ENCODE measurements at regions not wholly inside any gene's neighbourhood (a gene's known extent, or its start where the extent isn't known, plus 50 kb on each side); places are given as distances from the start of the nearest gene placed in this dataset.

- no peak overlapping the region for H3K4me3 ChIP-seq (ENCODE audit: insufficient read depth, low read depth, low read length)
- H3K27ac ChIP-seq (ENCODE audit: low read depth, low read length) = no peak overlapping the region
- Mint-ChIP-seq H3K4me3 (ENCODE audit: unreplicated experiment) (no peak overlapping the region), H3K27me3 (ENCODE audit: low read depth, unreplicated experiment) (no peaks in the 10 kb centered on the region), H3K27ac (ENCODE audit: unreplicated experiment) (no peak overlapping the region), H3K4me1 (ENCODE audit: low read depth, unreplicated experiment) (peaks cover 35% of the 10 kb centered on the region), H3K36me3 (ENCODE audit: low read depth, unreplicated experiment) (no peaks in the 10 kb centered on the region), H3K9me3 (ENCODE audit: unreplicated experiment) (no peaks in the 10 kb centered on the region)
- DNase-seq (ENCODE audit: low read depth) (no peak), FAIRE-seq (no peak)
- H2AFZ ChIP-seq (ENCODE audit: low read depth, low read length) = no peak overlapping the region
- no peaks in the 10 kb centered on the region for H4K20me1 ChIP-seq (ENCODE audit: insufficient read depth, low read length)
- no peaks in the 10 kb centered on the region for H3K36me3 ChIP-seq (ENCODE audit: insufficient read depth, low read length)
- no peaks in the 10 kb centered on the region for H3K79me2 ChIP-seq (ENCODE audit: insufficient read depth, low read length)
- H3K4me2 ChIP-seq (ENCODE audit: low read length) = no peak overlapping the region
- no peaks in the 10 kb centered on the region for H3K9me3 ChIP-seq (ENCODE audit: insufficient read depth, low read depth, low read length)
- no peak for TF ChIP-seq CTCF (IDR thresholded peaks at IDR 0.05; ENCODE audit: insufficient read depth, low read depth, low read length)
- no peak for TF ChIP-seq EZH2 (IDR thresholded peaks at IDR 0.05; ENCODE audit: insufficient read depth, low read length)
- no peaks in the 10 kb centered on the region for H3K27me3 ChIP-seq (ENCODE audit: insufficient read depth, low read length)
- peaks cover 5% of the 10 kb centered on the region for H3K4me1 ChIP-seq (ENCODE audit: insufficient read depth, low read length)
- H3K9ac ChIP-seq (ENCODE audit: low read length) = no peak overlapping the region
These were observed 280.9 kb upstream of the FZD8 start for GRCh38 chr10:35922876-35923600.

GRCh38 chr10:35921866-35922350, 279.8 kb upstream of the FZD8 start:
- H3K36me3 ChIP-seq (ENCODE audit: insufficient read depth, low read length) = no peaks in the 10 kb centered on the region
- H4K20me1 ChIP-seq (ENCODE audit: insufficient read depth, low read length) = no peaks in the 10 kb centered on the region
- TF ChIP-seq CTCF (IDR thresholded peaks at IDR 0.05; ENCODE audit: insufficient read depth, low read depth, low read length) (no peak), EZH2 (IDR thresholded peaks at IDR 0.05; ENCODE audit: insufficient read depth, low read length) (no peak)
- H3K9me3 Mint-ChIP-seq (ENCODE audit: unreplicated experiment) = no peaks in the 10 kb centered on the region
- H3K4me3 Mint-ChIP-seq (ENCODE audit: unreplicated experiment) = no peak overlapping the region
- H3K27ac ChIP-seq (ENCODE audit: low read depth, low read length) = no peak overlapping the region
- H3K79me2 ChIP-seq (ENCODE audit: insufficient read depth, low read length) = no peaks in the 10 kb centered on the region
- no peaks in the 10 kb centered on the region for H3K27me3 ChIP-seq (ENCODE audit: insufficient read depth, low read length)
- H3K27me3 Mint-ChIP-seq (ENCODE audit: low read depth, unreplicated experiment) = no peaks in the 10 kb centered on the region
- no peak for DNase-seq (ENCODE audit: low read depth)
- no peak overlapping the region for H3K4me3 ChIP-seq (ENCODE audit: insufficient read depth, low read depth, low read length)
- peak overlapping the region; percentile 56 for H3K27ac Mint-ChIP-seq (ENCODE audit: unreplicated experiment)
- FAIRE-seq = no peak
- H3K4me2 ChIP-seq (ENCODE audit: low read length) = no peak overlapping the region
- peaks cover 29% of the 10 kb centered on the region for H3K4me1 Mint-ChIP-seq (ENCODE audit: low read depth, unreplicated experiment)
- H3K9ac ChIP-seq (ENCODE audit: low read length) = no peak overlapping the region
- H2AFZ ChIP-seq (ENCODE audit: low read depth, low read length) = no peak overlapping the region
- H3K36me3 Mint-ChIP-seq (ENCODE audit: low read depth, unreplicated experiment) = no peaks in the 10 kb centered on the region
- peaks cover 5% of the 10 kb centered on the region for H3K4me1 ChIP-seq (ENCODE audit: insufficient read depth, low read length)
- no peaks in the 10 kb centered on the region for H3K9me3 ChIP-seq (ENCODE audit: insufficient read depth, low read depth, low read length)

GRCh38 chr10:35916791-35917190, 274.7 kb upstream of the FZD8 start:
- peaks cover 14% of the 10 kb centered on the region for H3K4me1 ChIP-seq (ENCODE audit: insufficient read depth, low read length)
- DNase-seq (ENCODE audit: low read depth) (no peak), FAIRE-seq (no peak)
- no peak overlapping the region for H3K27ac Mint-ChIP-seq (ENCODE audit: unreplicated experiment)
- H3K27me3 Mint-ChIP-seq (ENCODE audit: low read depth, unreplicated experiment) = no peaks in the 10 kb centered on the region
- H3K36me3 Mint-ChIP-seq (ENCODE audit: low read depth, unreplicated experiment) = no peaks in the 10 kb centered on the region
- H3K4me1 Mint-ChIP-seq (ENCODE audit: low read depth, unreplicated experiment) = peaks cover 15% of the 10 kb centered on the region
- no peaks in the 10 kb centered on the region for H3K9me3 Mint-ChIP-seq (ENCODE audit: unreplicated experiment)
- H3K9ac ChIP-seq (ENCODE audit: low read length) = no peak overlapping the region
- no peak overlapping the region for H3K4me2 ChIP-seq (ENCODE audit: low read length)
- TF ChIP-seq CTCF (IDR thresholded peaks at IDR 0.05; ENCODE audit: insufficient read depth, low read depth, low read length) (no peak), EZH2 (IDR thresholded peaks at IDR 0.05; ENCODE audit: insufficient read depth, low read length) (no peak)
- no peaks in the 10 kb centered on the region for H3K9me3 ChIP-seq (ENCODE audit: insufficient read depth, low read depth, low read length)
- H3K27ac ChIP-seq (ENCODE audit: low read depth, low read length) = no peak overlapping the region
- no peaks in the 10 kb centered on the region for H3K27me3 ChIP-seq (ENCODE audit: insufficient read depth, low read length)
- no peaks in the 10 kb centered on the region for H4K20me1 ChIP-seq (ENCODE audit: insufficient read depth, low read length)
- no peak overlapping the region for H3K4me3 Mint-ChIP-seq (ENCODE audit: unreplicated experiment)
- no peaks in the 10 kb centered on the region for H3K79me2 ChIP-seq (ENCODE audit: insufficient read depth, low read length)
- H2AFZ ChIP-seq (ENCODE audit: low read depth, low read length) = no peak overlapping the region
- no peak overlapping the region for H3K4me3 ChIP-seq (ENCODE audit: insufficient read depth, low read depth, low read length)
- H3K36me3 ChIP-seq (ENCODE audit: insufficient read depth, low read length) = no peaks in the 10 kb centered on the region

Data from astrocyte (in vitro differentiated cells and primary cell).